SW480 (cell line): ENCODE measurements at regions not wholly inside any gene's neighbourhood (a gene's known extent, or its start where the extent isn't known, plus 50 kb on each side); places are given as distances from the start of the nearest gene placed in this dataset.
A peak's percentile ranks its signal among the peaks of the same experiment; 100 is the strongest.
"Not testable (repeated sequence)": the region's sequence is repeated elsewhere in the genome, so short reads cannot be mapped to it uniquely, and the experiment has no call there.

ENCODE experiments used
- DNase-seq: peaks from one replicate; pipeline ENCODE4 v3.0.0-alpha.2; 2016; ENCODE audit warnings: low spot score

GRCh38 chr7:112982441-112983063 lies 104.1 kb downstream of the GPR85 start:
- no peak for DNase-seq

GRCh38 chr7:112981966-112982365 lies 104.7 kb downstream of the GPR85 start:
- DNase-seq, result no peak

GRCh38 chr7:112979055-112979454 lies 107.6 kb downstream of the GPR85 start:
- DNase-seq, result not testable (repeated sequence)

GRCh38 chr7:112977244-112977955 lies 109.2 kb downstream of the GPR85 start:
- not testable (repeated sequence) for DNase-seq

GRCh38 chr7:112970771-112971170 lies 115.9 kb downstream of the GPR85 start:
- no peak for DNase-seq

- DNase-seq, result no peak
These were observed 116.7 kb downstream of the GPR85 start for GRCh38 chr7:112969946-112970345.

- no peak for DNase-seq
These were observed 121.1 kb downstream of the GPR85 start for GRCh38 chr7:112965506-112965905.

GRCh38 chr7:112963634-112964033 lies 123.0 kb downstream of the GPR85 start:
- DNase-seq, result no peak

- DNase-seq, result no peak
These were observed 123.8 kb downstream of the GPR85 start for GRCh38 chr7:112962815-112963214.

GRCh38 chr7:112959276-112959675 lies 127.4 kb downstream of the GPR85 start:
- no peak for DNase-seq

- no peak for DNase-seq
These were observed 127.9 kb downstream of the GPR85 start for GRCh38 chr7:112958775-112959174.

- no peak for DNase-seq
These were observed 128.7 kb downstream of the GPR85 start for GRCh38 chr7:112957901-112958300.

- not testable (repeated sequence) for DNase-seq
These were observed 133.6 kb downstream of the GPR85 start for GRCh38 chr7:112953031-112953430.

- DNase-seq, result no peak
These were observed 135.6 kb downstream of the GPR85 start for GRCh38 chr7:112951070-112951469.

- not testable (repeated sequence) for DNase-seq
These were observed 136.9 kb downstream of the GPR85 start for GRCh38 chr7:112949682-112950081.

- DNase-seq, result no peak
These were observed 140.3 kb downstream of the GPR85 start for GRCh38 chr7:112946350-112946749.

- DNase-seq, result no peak
These were observed 141.6 kb downstream of the GPR85 start for GRCh38 chr7:112945046-112945445.

- DNase-seq, result no peak
These were observed 143.6 kb downstream of the GPR85 start for GRCh38 chr7:112942981-112943380.

- DNase-seq, result not testable (repeated sequence)
These were observed 144.5 kb downstream of the GPR85 start for GRCh38 chr7:112942125-112942524.

GRCh38 chr7:112940314-112940732 lies 146.3 kb downstream of the GPR85 start:
- DNase-seq, result peak; percentile 1

GRCh38 chr7:112939574-112940313 lies 146.9 kb downstream of the GPR85 start:
- DNase-seq, result peak; percentile 99

- DNase-seq, result peak; percentile 33
These were observed 147.6 kb downstream of the GPR85 start for GRCh38 chr7:112938863-112939573.
